Spleen (tissue), 11 donors: ENCODE measurements at regions not wholly inside any gene's neighbourhood (a gene's known extent, or its start where the extent isn't known, plus 50 kb on each side); places are given as distances from the start of the nearest gene placed in this dataset.

ENCODE experiments used
- DNase-seq: peaks from one replicate; pipeline ENCODE4 v3.0.0-alpha.2; 2020
- H3K27ac ChIP-seq, 8 donors: fragments of 200-600 bp; sonication (generic) in 7 of 8; 1 replicate in 4 of 8; 2 replicates in 4 of 8; pipeline versions ENCODE4 v1.5.0 to v1.8.0; 2016 to 2021; ENCODE audit warnings: inconsistent platforms in 4 of 8, mild to moderate bottlenecking in 4 of 8, moderate library complexity in 1 of 8
- H3K27me3 ChIP-seq, 7 donors: fragments of 200-600 bp; sonication (generic) in 6 of 7; replicated peaks in 1 of 7; 1 replicate in 4 of 7; 2 replicates in 3 of 7; pipeline versions ENCODE4 v1.5.0 to v1.8.0; 2016 to 2021; ENCODE audit warnings: inconsistent platforms in 3 of 7, mild to moderate bottlenecking in 1 of 7
- H3K36me3 ChIP-seq, 6 donors: fragments of 200-600 bp; sonication (generic) in 5 of 6; 1 replicate in 4 of 6; 2 replicates in 2 of 6; pipeline versions ENCODE4 v1.5.0 to v1.8.0; 2016 to 2021; ENCODE audit warnings: inconsistent platforms in 2 of 6
- H3K4me1 ChIP-seq, 6 donors: fragments of 200-600 bp; sonication (generic) in 5 of 6; 1 replicate in 3 of 6; 2 replicates in 3 of 6; pipeline versions ENCODE4 v1.5.0 to v1.8.0; 2016 to 2021; ENCODE audit warnings: inconsistent platforms in 3 of 6
- H3K4me3 ChIP-seq, 8 donors: fragments of 200-600 bp; sonication (generic) in 7 of 8; 1 replicate in 4 of 8; 2 replicates in 4 of 8; pipeline versions ENCODE4 v1.5.0 to v1.8.0; 2016 to 2021; ENCODE audit warnings: inconsistent platforms in 4 of 8, mild to moderate bottlenecking in 4 of 8, moderate library complexity in 2 of 8
- H3K9me3 ChIP-seq, 8 donors: fragments of 200-600 bp; sonication (generic) in 7 of 8; 1 replicate in 4 of 8; 2 replicates in 4 of 8; pipeline versions ENCODE4 v1.5.0 to v1.8.0; 2016 to 2021; ENCODE audit warnings: inconsistent platforms in 4 of 8
- POLR2A ChIP-seq, 3 donors: fragments of 450-650 bp; IDR thresholded peaks; one replicate each; pipeline ENCODE4 v1.5.1; 2017; ENCODE audit warnings: antibody characterized with exemption in 3 of 3, mild to moderate bottlenecking in 1 of 3
- POLR2AphosphoS5 ChIP-seq, 3 donors: sonication (generic); formaldehyde crosslinking; IDR thresholded peaks; one replicate each; pipeline ENCODE4 v1.5.1; 2017; ENCODE audit warnings: antibody characterized with exemption in 3 of 3
- WGBS, 5 donors: extraction: QIAGEN DNeasy Blood & Tissue Kit in 3 of 5; methylation state at CpG; one replicate each; pipeline versions ENCODE4 v1.1.5 to v1.1.7; 2013 to 2018; 5-methylcytosine and 5-hydroxymethylcytosine counted together
- intact Hi-C: fragments of 100-400 bp; cut with DNase I; formaldehyde crosslinking; loops from one replicate; pipeline ENCODE4 v1.15.0; 2023; ENCODE audit warnings: low total_unique reads
- TF ChIP-seq, protein P1 (sequence below), 11 experiments: fragments of 200-600 bp in 7 of 11; fragments of 450-650 bp in 4 of 11; sonication (generic) in 4 of 11; IDR thresholded peaks in 8 of 11; conservative IDR thresholded peaks in 3 of 11; 1 replicate in 7 of 11; 2 replicates in 4 of 11; pipeline versions ENCODE4 v1.4.0 to v1.8.0; 2016 to 2021; ENCODE audit warnings: antibody characterized with exemption in 11 of 11, inconsistent platforms in 4 of 11, mild to moderate bottlenecking in 1 of 11
- donor health status: healthy with polysubstance abuse.
- donor health status: DM: no; HTN: no; CAD: no; lungs with moderate emphysema.
- donor health status: DM: no; HTN: no; CAD: no.
- donor health status: Bipolar disorder and iron deficiency.
- donor health status: healthy.
- donor health status: DM: no; HTN: no; CAD: no.
- donor health status: DM: yes; HTN: yes; CAD: no.

DNA sequence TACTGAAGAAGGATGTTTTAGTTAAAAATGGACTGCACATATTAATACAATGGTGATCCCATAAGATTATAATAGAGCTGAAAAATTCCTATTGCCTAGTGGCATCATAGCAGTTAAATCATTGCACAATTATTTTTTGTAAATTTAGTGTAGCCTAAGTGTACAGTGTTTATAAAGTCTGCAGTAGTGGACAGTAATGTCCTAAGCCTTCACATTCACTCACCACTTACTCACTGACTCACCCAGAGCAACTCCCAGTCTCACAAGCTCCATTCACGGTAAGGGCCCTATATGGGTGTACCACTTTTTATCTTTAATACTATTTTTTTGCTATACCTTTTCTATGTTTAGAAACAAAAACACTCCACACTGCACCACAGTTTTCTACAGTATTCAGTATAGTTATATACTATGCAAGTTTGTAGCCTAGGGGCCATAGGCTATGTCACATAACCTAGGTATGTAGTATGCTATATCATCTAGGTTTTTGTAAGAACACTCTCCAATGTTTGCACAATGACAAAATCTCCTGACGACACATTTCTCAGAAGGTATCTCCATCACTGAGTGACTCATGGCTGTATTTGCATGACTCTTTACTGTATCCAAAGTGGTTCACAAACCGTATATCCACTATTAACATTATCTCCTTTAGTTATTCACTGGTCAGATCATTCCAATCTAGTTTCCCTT is 536.0 kb downstream of the KLF12 start:
- intact Hi-C loops, result no loop called here

DNA sequence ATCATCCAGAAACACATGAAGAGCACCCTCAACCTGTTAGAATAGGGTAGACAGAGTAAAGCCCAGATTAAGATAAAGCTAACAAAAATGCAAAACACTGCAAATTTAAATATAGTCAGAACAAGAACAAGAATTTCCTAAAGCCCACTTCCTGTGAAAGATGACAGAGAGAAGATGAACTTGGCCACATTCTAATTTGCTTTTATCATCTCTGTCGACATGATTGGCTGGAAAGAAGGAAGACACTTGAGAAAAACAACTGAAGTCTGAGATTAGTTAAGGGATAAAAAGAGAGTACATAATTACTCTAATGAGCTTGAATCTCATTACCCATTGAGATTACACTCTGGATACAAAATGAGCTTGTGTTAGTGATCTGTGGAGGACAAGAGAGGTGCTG is 537.6 kb downstream of the KLF5 start:
- intact Hi-C loops, result no loop called here
- no peak for DNase-seq

More for the DNA sequence above, 536.0 kb downstream of the KLF12 start:
- Histone ChIP-seq H3K4me3 (no peak overlapping the region), H3K27me3 (no peaks in the 10 kb centered on the region), H3K4me1 (no peaks in the 10 kb centered on the region), H3K27ac (no peak overlapping the region), H3K9me3 (no peaks in the 10 kb centered on the region), H3K36me3 (no peaks in the 10 kb centered on the region)
- 80 to 92% (median 86%) methylated on average over 3 of the region's 3 CpGs for WGBS, 5 donors
- TF ChIP-seq, protein P1, sequence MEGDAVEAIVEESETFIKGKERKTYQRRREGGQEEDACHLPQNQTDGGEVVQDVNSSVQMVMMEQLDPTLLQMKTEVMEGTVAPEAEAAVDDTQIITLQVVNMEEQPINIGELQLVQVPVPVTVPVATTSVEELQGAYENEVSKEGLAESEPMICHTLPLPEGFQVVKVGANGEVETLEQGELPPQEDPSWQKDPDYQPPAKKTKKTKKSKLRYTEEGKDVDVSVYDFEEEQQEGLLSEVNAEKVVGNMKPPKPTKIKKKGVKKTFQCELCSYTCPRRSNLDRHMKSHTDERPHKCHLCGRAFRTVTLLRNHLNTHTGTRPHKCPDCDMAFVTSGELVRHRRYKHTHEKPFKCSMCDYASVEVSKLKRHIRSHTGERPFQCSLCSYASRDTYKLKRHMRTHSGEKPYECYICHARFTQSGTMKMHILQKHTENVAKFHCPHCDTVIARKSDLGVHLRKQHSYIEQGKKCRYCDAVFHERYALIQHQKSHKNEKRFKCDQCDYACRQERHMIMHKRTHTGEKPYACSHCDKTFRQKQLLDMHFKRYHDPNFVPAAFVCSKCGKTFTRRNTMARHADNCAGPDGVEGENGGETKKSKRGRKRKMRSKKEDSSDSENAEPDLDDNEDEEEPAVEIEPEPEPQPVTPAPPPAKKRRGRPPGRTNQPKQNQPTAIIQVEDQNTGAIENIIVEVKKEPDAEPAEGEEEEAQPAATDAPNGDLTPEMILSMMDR (IDR thresholded peaks at IDR 0.05 in 8 of 11, conservative IDR thresholded peaks at IDR 0.05 in 3 of 11), result no peak
- no peak for TF ChIP-seq POLR2A (IDR thresholded peaks at IDR 0.05)
- TF ChIP-seq POLR2AphosphoS5 (IDR thresholded peaks at IDR 0.05), result no peak
- DNase-seq, result no peak

DNA sequence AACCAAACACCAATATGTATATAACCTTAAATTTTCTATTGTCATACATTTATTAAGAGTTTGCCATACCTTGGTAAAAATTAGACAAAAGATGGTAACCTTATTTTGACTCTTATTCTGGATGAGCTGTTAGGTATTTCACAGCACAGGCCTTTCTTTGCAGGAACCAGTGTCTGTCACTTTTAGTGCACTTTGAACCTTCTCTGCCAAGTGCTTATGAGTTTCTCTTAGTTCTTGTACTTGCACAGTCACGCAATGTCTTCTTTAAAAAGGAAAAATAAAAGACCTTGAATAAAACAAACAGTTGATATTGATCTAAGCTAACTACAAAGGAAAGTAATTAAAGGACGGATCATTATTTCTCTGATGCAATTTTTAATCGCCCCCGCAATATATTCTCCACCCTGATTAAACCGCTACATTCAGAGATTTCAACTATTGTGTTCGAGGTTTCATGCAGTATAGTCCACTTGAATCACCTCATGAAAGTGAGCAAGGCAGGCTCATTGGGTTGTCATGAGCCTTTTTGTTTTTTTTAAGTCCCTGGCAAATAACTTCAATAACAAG is 534.5 kb downstream of the KLF5 start:
- Histone ChIP-seq H3K27me3 (no peaks in the 10 kb centered on the region), H3K4me1 (no peaks in the 10 kb centered on the region), H3K27ac (no peak overlapping the region), H3K9me3 (no peaks in the 10 kb centered on the region), H3K4me3 (no peak overlapping the region), H3K36me3 (no peaks in the 10 kb centered on the region)
- no peak for DNase-seq
- TF ChIP-seq, protein P1 (IDR thresholded peaks at IDR 0.05 in 8 of 11, conservative IDR thresholded peaks at IDR 0.05 in 3 of 11), result no peak
- no peak for TF ChIP-seq POLR2AphosphoS5 (IDR thresholded peaks at IDR 0.05)
- TF ChIP-seq POLR2A (IDR thresholded peaks at IDR 0.05), result no peak
- intact Hi-C loops, result no loop called here
- WGBS, 5 donors, result 86 to 92% (median 88%) methylated on average over 6 of the region's 6 CpGs

More for the DNA sequence above, 537.6 kb downstream of the KLF5 start:
- TF ChIP-seq, protein P1 (IDR thresholded peaks at IDR 0.05 in 8 of 11, conservative IDR thresholded peaks at IDR 0.05 in 3 of 11), result no peak
- TF ChIP-seq POLR2A (IDR thresholded peaks at IDR 0.05) (no peak), POLR2AphosphoS5 (IDR thresholded peaks at IDR 0.05) (no peak)
- Histone ChIP-seq H3K4me1 (no peaks in the 10 kb centered on the region), H3K4me3 (no peak overlapping the region), H3K9me3 (no peaks in the 10 kb centered on the region), H3K27me3 (no peaks in the 10 kb centered on the region), H3K36me3 (no peaks in the 10 kb centered on the region), H3K27ac (no peak overlapping the region)
- 57 to 63% (median 61%) methylated on average over 1 of the region's 1 CpG for WGBS, 5 donors

DNA sequence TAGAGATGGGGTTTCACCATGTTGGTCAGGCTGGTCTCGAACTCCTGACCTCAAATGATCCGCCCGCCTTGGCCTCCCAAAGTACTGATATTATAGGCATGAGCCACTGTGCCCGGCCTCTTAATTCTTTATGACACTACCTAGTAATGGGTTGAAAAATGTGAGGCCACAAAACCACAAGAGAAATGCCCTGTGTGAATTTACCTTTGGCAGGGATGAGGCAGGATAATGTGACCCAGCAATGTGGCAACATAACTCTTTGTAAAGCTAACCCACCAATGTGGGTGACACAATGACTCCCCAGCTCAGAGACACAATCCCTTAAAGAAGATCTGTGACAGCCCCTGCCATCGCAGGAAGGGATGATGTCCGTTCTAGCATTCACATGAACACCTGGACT is 533.1 kb downstream of the KLF5 start:
- WGBS, 5 donors, result 87 to 94% (median 92%) methylated on average over 6 of the region's 6 CpGs
- no peak overlapping the region for H3K27ac ChIP-seq
- no peaks in the 10 kb centered on the region for H3K36me3 ChIP-seq
- intact Hi-C loops, result no loop called here
- no peaks in the 10 kb centered on the region for H3K27me3 ChIP-seq
- no peaks in the 10 kb centered on the region for H3K9me3 ChIP-seq
- H3K4me3 ChIP-seq, result no peak overlapping the region
- DNase-seq, result no peak
- TF ChIP-seq POLR2AphosphoS5 (IDR thresholded peaks at IDR 0.05), result no peak
- TF ChIP-seq, protein P1 (IDR thresholded peaks at IDR 0.05 in 8 of 11, conservative IDR thresholded peaks at IDR 0.05 in 3 of 11), result no peak
- no peak for TF ChIP-seq POLR2A (IDR thresholded peaks at IDR 0.05)
- H3K4me1 ChIP-seq, result no peaks in the 10 kb centered on the region
